ENCODE measurements at regions not wholly inside any gene's neighbourhood (a gene's known extent, or its start where the extent isn't known, plus 50 kb on each side); places are given as distances from the start of the nearest gene placed in this dataset.

DNA sequence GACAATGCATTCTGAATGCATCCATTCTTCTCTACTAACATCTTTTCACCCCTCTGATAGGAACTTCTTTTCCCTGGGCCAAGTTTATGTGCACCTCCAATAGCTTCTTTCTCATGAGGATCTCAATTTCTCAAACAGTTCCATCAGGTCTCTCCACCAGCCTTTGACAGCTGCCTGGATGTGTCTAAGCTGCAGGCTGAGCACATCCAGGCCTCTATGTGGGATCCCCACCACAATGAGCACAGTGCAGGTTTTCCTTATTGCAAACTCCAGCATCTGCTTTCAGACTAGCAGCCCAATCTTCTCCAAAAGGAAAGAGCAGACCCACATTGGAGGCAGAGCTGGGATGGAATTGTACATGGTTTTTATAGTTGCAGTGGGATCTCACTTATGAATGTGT, 145.3 kb upstream of the TBX20 start:
- no peaks in the 10 kb centered on the region for H3K36me3 ChIP-seq
- no peaks in the 10 kb centered on the region for H3K9me3 ChIP-seq
- no peaks in the 10 kb centered on the region for H3K27me3 ChIP-seq
- DNase-seq (no peak), ATAC-seq (no peak)
- in situ Hi-C loops (cut with MboI; ENCODE audit: low sequenced_read_pairs in 4 of 4) = no loop called here
- intact Hi-C loops (cut with DNase I; ENCODE audit: low total_unique reads) = no loop called here
- no peaks in the 10 kb centered on the region for H3K4me1 ChIP-seq
- TF ChIP-seq, protein P1, sequence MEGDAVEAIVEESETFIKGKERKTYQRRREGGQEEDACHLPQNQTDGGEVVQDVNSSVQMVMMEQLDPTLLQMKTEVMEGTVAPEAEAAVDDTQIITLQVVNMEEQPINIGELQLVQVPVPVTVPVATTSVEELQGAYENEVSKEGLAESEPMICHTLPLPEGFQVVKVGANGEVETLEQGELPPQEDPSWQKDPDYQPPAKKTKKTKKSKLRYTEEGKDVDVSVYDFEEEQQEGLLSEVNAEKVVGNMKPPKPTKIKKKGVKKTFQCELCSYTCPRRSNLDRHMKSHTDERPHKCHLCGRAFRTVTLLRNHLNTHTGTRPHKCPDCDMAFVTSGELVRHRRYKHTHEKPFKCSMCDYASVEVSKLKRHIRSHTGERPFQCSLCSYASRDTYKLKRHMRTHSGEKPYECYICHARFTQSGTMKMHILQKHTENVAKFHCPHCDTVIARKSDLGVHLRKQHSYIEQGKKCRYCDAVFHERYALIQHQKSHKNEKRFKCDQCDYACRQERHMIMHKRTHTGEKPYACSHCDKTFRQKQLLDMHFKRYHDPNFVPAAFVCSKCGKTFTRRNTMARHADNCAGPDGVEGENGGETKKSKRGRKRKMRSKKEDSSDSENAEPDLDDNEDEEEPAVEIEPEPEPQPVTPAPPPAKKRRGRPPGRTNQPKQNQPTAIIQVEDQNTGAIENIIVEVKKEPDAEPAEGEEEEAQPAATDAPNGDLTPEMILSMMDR (IDR thresholded peaks at IDR 0.05 in 4 of 5, conservative IDR thresholded peaks at IDR 0.05 in 1 of 5) = no peak
- no peak for TF ChIP-seq POLR2A (IDR thresholded peaks at IDR 0.05)
- H3K4me3 ChIP-seq = no peak overlapping the region
- H3K27ac ChIP-seq = no peak overlapping the region

DNA sequence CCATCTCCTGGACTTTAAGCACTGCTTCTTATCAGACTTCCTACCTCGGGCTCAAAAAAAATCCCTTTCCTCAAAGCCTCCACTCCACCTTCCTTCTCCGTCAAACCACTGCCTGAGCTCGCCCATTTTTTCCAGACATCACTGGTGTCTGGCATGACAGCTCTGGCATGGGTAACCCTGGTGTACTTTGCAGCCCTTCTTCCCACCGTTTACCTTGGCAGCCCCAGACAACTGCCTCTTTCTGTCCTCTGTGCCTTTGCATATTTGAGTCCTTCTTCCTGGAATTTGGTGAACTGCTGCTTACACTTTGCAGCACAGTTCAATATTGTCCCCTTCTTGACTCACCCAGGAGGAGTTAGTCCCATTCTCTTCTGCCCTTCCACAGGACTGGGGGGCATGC, 144.6 kb upstream of the TBX20 start:
- TF ChIP-seq POLR2A (IDR thresholded peaks at IDR 0.05) = no peak
- no peaks in the 10 kb centered on the region for H3K27me3 ChIP-seq
- in situ Hi-C loops (cut with MboI; ENCODE audit: low sequenced_read_pairs in 4 of 4) (no loop called here), intact Hi-C loops (cut with DNase I; ENCODE audit: low total_unique reads) (no loop called here)
- no peaks in the 10 kb centered on the region for H3K9me3 ChIP-seq
- DNase-seq (no peak), ATAC-seq (no peak)
- H3K27ac ChIP-seq = no peak overlapping the region
- H3K36me3 ChIP-seq = no peaks in the 10 kb centered on the region
- H3K4me1 ChIP-seq = no peaks in the 10 kb centered on the region
- no peak overlapping the region for H3K4me3 ChIP-seq

DNA sequence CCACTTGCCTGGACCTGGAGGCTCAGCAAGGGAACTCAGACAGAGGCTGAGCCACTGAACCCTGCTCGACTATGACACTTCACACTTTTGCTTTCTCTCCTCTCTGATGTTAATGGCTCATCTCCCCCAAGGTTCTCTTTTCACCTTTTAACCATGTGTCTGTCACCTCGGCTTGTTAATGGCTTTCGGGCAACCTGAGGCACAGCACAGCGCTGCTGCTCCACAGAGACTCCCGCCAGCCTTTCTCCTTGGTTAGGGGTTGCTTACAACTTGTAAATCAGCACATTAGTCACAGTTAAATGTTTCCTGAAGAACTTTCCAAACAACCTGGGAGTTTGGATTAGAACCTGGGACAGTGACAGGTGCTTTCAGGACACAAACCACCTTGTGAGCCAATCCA, 136.2 kb upstream of the TBX20 start:
- H3K27me3 ChIP-seq = peaks cover 0 to 3% (median 0%) of the 10 kb centered on the region in 3 donors
- H3K4me3 ChIP-seq = no peak overlapping the region
- in situ Hi-C loops (cut with MboI; ENCODE audit: low sequenced_read_pairs in 4 of 4) (no loop called here), intact Hi-C loops (cut with DNase I; ENCODE audit: low total_unique reads) (no loop called here)
- no peaks in the 10 kb centered on the region for H3K4me1 ChIP-seq
- TF ChIP-seq, protein P1 (IDR thresholded peaks at IDR 0.05 in 4 of 5, conservative IDR thresholded peaks at IDR 0.05 in 1 of 5) = no peak
- no peak for TF ChIP-seq POLR2A (IDR thresholded peaks at IDR 0.05)
- H3K36me3 ChIP-seq = no peaks in the 10 kb centered on the region
- no peaks in the 10 kb centered on the region for H3K9me3 ChIP-seq
- ATAC-seq (no peak), DNase-seq (no peak)
- no peak overlapping the region for H3K27ac ChIP-seq

DNA sequence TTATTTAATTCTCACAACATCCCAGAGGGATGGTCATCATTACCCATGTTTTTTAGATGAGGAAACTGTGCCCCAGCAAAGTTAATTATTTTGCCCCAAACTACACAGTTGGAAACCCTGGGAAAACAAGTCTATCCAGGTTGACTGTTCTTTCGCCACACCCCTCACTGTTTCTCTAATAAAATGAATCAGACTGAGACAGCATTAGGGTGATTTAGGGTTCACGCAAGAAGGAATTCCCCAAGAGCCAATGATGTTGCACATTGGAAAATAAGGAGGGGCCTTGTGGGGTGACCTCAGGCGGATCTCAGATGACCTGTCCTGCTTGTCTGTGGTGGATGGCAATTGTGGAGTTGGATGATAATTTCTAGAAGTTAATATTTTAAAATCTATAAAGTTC, 135.7 kb upstream of the TBX20 start:
- DNase-seq (no peak), ATAC-seq (no peak)
- no peak overlapping the region for H3K27ac ChIP-seq
- TF ChIP-seq POLR2A (IDR thresholded peaks at IDR 0.05) = no peak
- TF ChIP-seq, protein P1 (IDR thresholded peaks at IDR 0.05 in 4 of 5, conservative IDR thresholded peaks at IDR 0.05 in 1 of 5) = no peak
- H3K4me1 ChIP-seq = no peaks in the 10 kb centered on the region
- intact Hi-C loops (cut with DNase I; ENCODE audit: low total_unique reads) = no loop called here
- H3K36me3 ChIP-seq = no peaks in the 10 kb centered on the region
- no peaks in the 10 kb centered on the region for H3K9me3 ChIP-seq
- H3K4me3 ChIP-seq = no peak overlapping the region
- in situ Hi-C loops (cut with MboI; ENCODE audit: low sequenced_read_pairs in 4 of 4) = no loop called here
- peaks cover 0 to 3% (median 0%) of the 10 kb centered on the region in 3 donors for H3K27me3 ChIP-seq

DNA sequence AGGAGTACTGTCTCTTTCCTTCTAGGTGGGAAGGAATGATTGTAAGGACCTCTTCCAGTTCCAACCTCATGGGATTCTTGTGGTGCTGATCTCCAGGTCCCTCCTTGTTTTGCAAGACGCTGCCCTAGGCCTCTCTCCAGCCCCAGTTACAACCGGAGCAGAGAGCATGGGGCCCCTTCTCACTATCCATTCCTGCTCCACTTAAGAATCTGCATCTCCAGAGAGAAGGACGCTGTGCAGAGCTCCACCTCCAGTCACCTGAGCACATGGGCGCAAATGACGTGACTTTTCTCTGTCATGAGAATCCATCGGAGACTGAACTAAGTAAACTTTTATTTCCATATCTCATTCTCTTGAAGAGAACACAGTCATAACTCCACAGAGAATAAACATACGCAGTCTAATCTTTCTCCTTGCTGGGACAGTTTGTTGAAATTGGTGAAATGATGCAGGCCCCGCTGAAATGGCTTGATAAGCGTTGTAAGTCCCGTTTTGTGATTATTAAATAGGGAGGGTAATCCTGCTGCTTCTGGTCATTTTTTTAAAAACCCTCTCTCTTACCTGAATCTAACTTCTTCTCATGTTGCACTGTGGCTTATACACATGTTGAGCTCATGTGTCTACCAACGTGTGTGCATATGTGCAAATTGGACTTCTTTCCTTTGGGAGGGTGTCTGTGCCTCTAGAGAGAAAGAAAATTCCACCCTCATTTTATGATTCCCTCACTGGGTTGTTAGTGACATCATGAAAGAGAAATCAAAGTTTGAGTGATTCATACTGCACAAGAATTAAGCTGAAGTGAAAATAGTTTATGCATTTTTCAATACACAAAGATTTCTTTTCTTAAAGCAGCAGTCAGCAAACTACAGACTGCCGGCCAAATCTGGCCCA, 133.2 kb upstream of the TBX20 start:
- no peak overlapping the region for H3K27ac ChIP-seq
- no peaks in the 10 kb centered on the region for H3K36me3 ChIP-seq
- H3K4me1 ChIP-seq = no peaks in the 10 kb centered on the region
- in situ Hi-C loops (cut with MboI; ENCODE audit: low sequenced_read_pairs in 4 of 4) = no loop called here
- no peak for ATAC-seq
- no peak for TF ChIP-seq POLR2A (IDR thresholded peaks at IDR 0.05)
- TF ChIP-seq, protein P1 (IDR thresholded peaks at IDR 0.05 in 4 of 5, conservative IDR thresholded peaks at IDR 0.05 in 1 of 5) = no peak
- H3K27me3 ChIP-seq = peaks cover 0 to 3% (median 0%) of the 10 kb centered on the region in 3 donors
- no peaks in the 10 kb centered on the region for H3K9me3 ChIP-seq
- H3K4me3 ChIP-seq = no peak overlapping the region
- DNase-seq = no peak
- intact Hi-C loops (cut with DNase I; ENCODE audit: low total_unique reads) = no loop called here

Data from gastrocnemius medialis (tissue), 4 donors.